Endothelial cell (in vitro differentiated cells): ENCODE measurements at regions not wholly inside any gene's neighbourhood (a gene's known extent, or its start where the extent isn't known, plus 50 kb on each side); places are given as distances from the start of the nearest gene placed in this dataset.
"Not testable (repeated sequence)": the region's sequence is repeated elsewhere in the genome, so short reads cannot be mapped to it uniquely, and the experiment has no call there.

Experiments
- DNase-seq: peaks from one replicate; pipeline ENCODE4 v3.0.0; 2021; ENCODE audit warnings: low spot score
- H3K27ac Mint-ChIP-seq: one replicate; pipeline ENCODE4 v1.8.0; 2021; ENCODE audit warnings: mixed read lengths, inconsistent platforms; ENCODE audit not compliant: unreplicated experiment
- H3K27me3 Mint-ChIP-seq: one replicate; pipeline ENCODE4 v1.8.0; 2021; ENCODE audit warnings: mild to moderate bottlenecking, moderate library complexity, mixed read lengths, inconsistent platforms; ENCODE audit not compliant: unreplicated experiment
- H3K36me3 Mint-ChIP-seq: one replicate; pipeline ENCODE4 v1.8.0; 2021; ENCODE audit warnings: mild to moderate bottlenecking, low read depth, mixed read lengths, inconsistent platforms; ENCODE audit not compliant: unreplicated experiment
- H3K4me1 Mint-ChIP-seq: one replicate; pipeline ENCODE4 v1.8.0; 2021; ENCODE audit warnings: mild to moderate bottlenecking, mixed read lengths, inconsistent platforms; ENCODE audit not compliant: unreplicated experiment
- H3K4me3 Mint-ChIP-seq: one replicate; pipeline ENCODE4 v1.8.0; 2021; ENCODE audit warnings: mild to moderate bottlenecking, mixed read lengths, inconsistent platforms; ENCODE audit not compliant: unreplicated experiment
- H3K9me3 Mint-ChIP-seq: one replicate; pipeline ENCODE4 v1.8.0; 2021; ENCODE audit warnings: mixed read lengths, inconsistent platforms; ENCODE audit not compliant: unreplicated experiment
- CTCF ChIP-seq: fragments of 200-600 bp; sonication (generic); IDR thresholded peaks from one replicate; pipeline ENCODE4 v1.5.0; 2021; ENCODE audit warnings: antibody characterized with exemption; ENCODE audit not compliant: unreplicated experiment

- Mint-ChIP-seq H3K27me3 (no peaks in the 10 kb centered on the region), H3K9me3 (no peaks in the 10 kb centered on the region), H3K4me3 (no peak overlapping the region), H3K4me1 (no peaks in the 10 kb centered on the region), H3K36me3 (no peaks in the 10 kb centered on the region), H3K27ac (no peak overlapping the region)
- DNase-seq, result no peak
- TF ChIP-seq CTCF, result no peak
Observed at GRCh38 chr6:134394208-134394607, 76.3 kb upstream of the SGK1 start.

DNA sequence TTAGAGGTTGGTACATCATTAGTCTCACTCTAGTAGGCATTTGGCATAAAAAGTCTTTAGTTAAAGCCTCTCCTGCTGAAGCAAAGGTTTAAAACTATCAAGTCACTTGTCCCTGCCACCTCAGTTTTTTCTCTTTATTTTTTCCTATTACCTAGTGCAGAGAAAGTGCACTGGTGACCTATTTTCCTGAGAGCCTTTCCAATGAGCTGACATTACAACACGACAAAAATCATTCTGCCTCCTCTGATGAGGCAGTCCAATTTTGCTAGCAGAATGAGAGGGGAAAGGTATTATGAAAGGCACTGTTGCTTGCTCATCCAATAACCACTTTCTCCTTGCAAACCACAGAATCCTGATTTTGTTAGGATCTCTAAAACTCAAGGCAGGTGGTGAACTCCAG, 73.3 kb upstream of the SGK1 start:
- H3K4me1 Mint-ChIP-seq, result no peaks in the 10 kb centered on the region
- no peaks in the 10 kb centered on the region for H3K9me3 Mint-ChIP-seq
- no peak overlapping the region for H3K4me3 Mint-ChIP-seq
- no peak for TF ChIP-seq CTCF
- no peaks in the 10 kb centered on the region for H3K36me3 Mint-ChIP-seq
- H3K27ac Mint-ChIP-seq, result no peak overlapping the region
- H3K27me3 Mint-ChIP-seq, result no peaks in the 10 kb centered on the region
- DNase-seq, result no peak

DNA sequence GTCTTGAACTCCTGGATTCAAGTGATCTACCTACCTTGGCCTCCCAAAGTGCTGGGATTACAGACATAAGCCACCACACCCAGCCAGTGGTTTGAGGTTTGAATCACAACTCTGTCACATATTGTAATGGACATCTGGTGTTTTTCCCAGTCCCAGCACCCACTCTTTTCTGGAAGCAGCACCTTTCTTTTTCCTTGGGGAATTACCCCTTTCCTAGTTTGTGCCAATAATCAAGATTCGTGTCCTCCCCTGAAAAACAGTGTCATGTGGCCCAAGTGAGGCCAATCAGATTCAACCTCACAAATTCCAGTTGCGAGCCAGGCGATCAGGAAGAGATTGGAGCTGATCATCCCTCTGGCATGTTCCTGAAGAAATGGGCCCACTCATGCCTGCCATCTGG, 71.7 kb upstream of the SGK1 start:
- no peaks in the 10 kb centered on the region for H3K4me1 Mint-ChIP-seq

GRCh38 chr6:134389129-134389528, 71.2 kb upstream of the SGK1 start:
- peaks cover 2% of the 10 kb centered on the region for H3K27me3 Mint-ChIP-seq
- TF ChIP-seq CTCF, result no peak

More for the DNA sequence above, 71.7 kb upstream of the SGK1 start:
- Mint-ChIP-seq H3K36me3 (no peaks in the 10 kb centered on the region), H3K27me3 (peaks cover under 1% of the 10 kb centered on the region), H3K27ac (no peak overlapping the region), H3K4me3 (no peak overlapping the region), H3K9me3 (no peaks in the 10 kb centered on the region)
- TF ChIP-seq CTCF, result no peak
- no peak for DNase-seq

DNA sequence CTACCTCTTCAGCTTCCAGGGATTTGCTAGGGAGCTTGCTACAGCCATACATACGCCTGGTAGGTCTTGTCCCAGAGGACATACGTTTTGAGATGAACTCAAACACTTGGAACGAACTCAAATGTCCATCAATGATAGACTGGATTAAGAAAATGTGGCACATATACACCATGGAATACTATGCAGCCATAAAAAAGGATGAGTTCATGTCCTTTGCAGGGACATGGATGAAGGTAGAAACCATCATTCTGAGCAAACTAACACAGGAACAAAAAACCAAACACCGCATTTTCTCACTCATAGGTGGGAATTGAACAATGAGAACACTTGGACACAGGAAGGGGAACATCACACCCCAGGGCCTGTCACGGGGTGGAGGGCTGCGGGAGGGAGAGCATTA, 68.6 kb upstream of the SGK1 start:
- not testable (repeated sequence) for H3K4me3 Mint-ChIP-seq, H3K4me1 Mint-ChIP-seq, H3K27me3 Mint-ChIP-seq, DNase-seq, H3K27ac Mint-ChIP-seq, H3K9me3 Mint-ChIP-seq, H3K36me3 Mint-ChIP-seq

More at GRCh38 chr6:134389129-134389528, 71.2 kb upstream of the SGK1 start:
- Mint-ChIP-seq H3K27ac (no peak overlapping the region), H3K9me3 (no peaks in the 10 kb centered on the region), H3K4me3 (no peak overlapping the region), H3K36me3 (no peaks in the 10 kb centered on the region), H3K4me1 (no peaks in the 10 kb centered on the region)
- DNase-seq, result no peak

DNA sequence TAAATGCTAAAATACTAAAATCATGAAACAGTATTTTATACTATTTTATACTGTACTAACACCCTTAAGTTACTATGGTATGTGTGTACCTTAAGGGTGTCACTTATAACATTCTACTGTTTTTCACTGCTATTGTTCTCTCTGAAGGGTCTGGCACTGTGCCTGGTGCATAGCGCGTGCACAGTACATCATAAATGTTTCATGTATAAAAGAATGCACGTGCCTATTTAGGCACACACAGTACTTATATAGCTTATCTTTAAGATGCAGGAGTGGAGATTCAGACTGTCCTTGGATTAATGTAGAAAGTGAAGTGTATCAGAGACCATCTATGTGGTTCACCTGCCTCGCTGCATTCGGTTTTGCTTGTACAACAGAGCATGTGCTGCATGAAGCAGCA, 64.0 kb upstream of the SGK1 start:
- Mint-ChIP-seq H3K4me1 (no peaks in the 10 kb centered on the region), H3K9me3 (no peaks in the 10 kb centered on the region), H3K27ac (no peak overlapping the region), H3K36me3 (no peaks in the 10 kb centered on the region), H3K4me3 (no peak overlapping the region), H3K27me3 (peaks cover 2% of the 10 kb centered on the region)
- no peak for DNase-seq
- TF ChIP-seq CTCF, result no peak
